ENCODE measurements at regions not wholly inside any gene's neighbourhood (a gene's known extent, or its start where the extent isn't known, plus 50 kb on each side); places are given as distances from the start of the nearest gene placed in this dataset.

GRCh38 chr1:219076326-219076937 is 97.2 kb upstream of the LYPLAL1 start:
- TF ChIP-seq POLR2A (IDR thresholded peaks at IDR 0.05; ENCODE audit: extremely low read depth, insufficient read length): no peak
- no peak for TF ChIP-seq CTCF (IDR thresholded peaks at IDR 0.05; ENCODE audit: low read depth, low read length)
- TF ChIP-seq MYC (IDR thresholded peaks at IDR 0.05; ENCODE audit: low read depth, low read length): no peak
- TF ChIP-seq MAX (IDR thresholded peaks at IDR 0.05; ENCODE audit: low read depth, low read length): no peak

All from NB4 (cell line).